Panc1 (cell line): ENCODE measurements at regions not wholly inside any gene's neighbourhood (a gene's known extent, or its start where the extent isn't known, plus 50 kb on each side); places are given as distances from the start of the nearest gene placed in this dataset.

ENCODE experiments used
- ATAC-seq: fragments of 200-7000 bp; cut with Tn5 transposase; 2 replicates; pipeline ENCODE4 v1.9.1; 2020; ENCODE audit warnings: mild to moderate bottlenecking, moderate library complexity
- BruUV-seq: library from RNA; stranded (reverse); fragments of 400-500 nt; replicated peaks from 2 replicates; lab custom pipeline; 2021; lab: Mats Ljungman, UMichigan
- CTCF ChIA-PET: fragments of 300-600 bp; sonication (Branson Sonifier 250); formaldehyde crosslinking; loops from one replicate; lab custom pipeline; 2022; ENCODE audit warnings: antibody characterized with exemption; lab: Charles Lee
- POLR2A ChIA-PET: fragments of 300-600 bp; sonication (Branson Sonifier 250); formaldehyde crosslinking; loops from one replicate; lab custom pipeline; 2022; ENCODE audit warnings: antibody characterized with exemption; lab: Charles Lee
- DNase-seq: peaks from one replicate; pipeline ENCODE4 v3.0.0-alpha.2; 2010; ENCODE audit warnings: low read depth, low spot score
- H3K27ac ChIP-seq: 2 replicates; pipeline ENCODE4 v1.5.1; 2011; ENCODE audit warnings: mild to moderate bottlenecking, low read length, inconsistent platforms
- H3K27me3 ChIP-seq: fragments of 200-500 bp; sonication (Bioruptor generic); 2 replicates; pipeline ENCODE4 v1.6.0; 2014; ENCODE audit warnings: low read length, inconsistent platforms; ENCODE audit not compliant: control insufficient read depth, insufficient read depth
- H3K36me3 ChIP-seq: fragments of 200-500 bp; sonication (Bioruptor generic); 2 replicates; pipeline ENCODE4 v1.5.1; 2014; ENCODE audit warnings: inconsistent platforms, mild to moderate bottlenecking, low read length, moderate library complexity; ENCODE audit not compliant: control insufficient read depth, insufficient read depth
- H3K4me1 ChIP-seq: 2 replicates; pipeline ENCODE4 v1.5.1; 2011; ENCODE audit warnings: inconsistent platforms, mild to moderate bottlenecking, low read length, moderate library complexity; ENCODE audit not compliant: control insufficient read depth, insufficient read depth
- H3K4me3 ChIP-seq, 2 experiments: 2 replicates each; pipeline ENCODE4 v1.5.1; 2011 to 2012; ENCODE audit warnings: low read depth in 2 of 2, low read length in 2 of 2, mild to moderate bottlenecking in 2 of 2, inconsistent platforms in 1 of 2, moderate library complexity in 1 of 2
- H3K9me3 ChIP-seq: fragments of 200-500 bp; sonication (Bioruptor generic); 2 replicates; pipeline ENCODE4 v1.5.1; 2014; ENCODE audit warnings: low read depth, mild to moderate bottlenecking, inconsistent platforms, low read length, moderate library complexity; ENCODE audit not compliant: control insufficient read depth, insufficient read depth
- CTCF ChIP-seq: fragments of 450-650 bp; IDR thresholded peaks from 2 replicates; pipeline ENCODE4 v1.5.1; 2017; ENCODE audit warnings: mild to moderate bottlenecking
- POLR2AphosphoS5 ChIP-seq: IDR thresholded peaks from 2 replicates; pipeline ENCODE4 v1.6.1; 2012; ENCODE audit warnings: mild to moderate bottlenecking, low read depth, low read length, moderate library complexity
- REST ChIP-seq, 2 experiments: IDR thresholded peaks; 2 replicates each; pipeline ENCODE4 v1.6.1; 2011 to 2012; ENCODE audit warnings: low read depth in 2 of 2, control low read depth in 1 of 2, low read length in 1 of 2, mild to moderate bottlenecking in 1 of 2, moderate library complexity in 1 of 2; ENCODE audit not compliant: insufficient read depth in 1 of 2
- SIN3A ChIP-seq: IDR thresholded peaks from 2 replicates; pipeline ENCODE4 v1.6.1; 2012; ENCODE audit warnings: low read depth, mild to moderate bottlenecking, low read length, moderate library complexity, borderline replicate concordance; ENCODE audit not compliant: insufficient read depth
- TCF7L2 ChIP-seq: IDR thresholded peaks from 2 replicates; pipeline ENCODE4 v1.6.1; 2011; ENCODE audit warnings: mild to moderate bottlenecking, low read depth, low read length, inconsistent platforms
- in situ Hi-C: cut with HindIII; loops from 2 replicates; pipeline ENCODE4 v1.10.0; 2016; ENCODE audit warnings: low sequenced_read_pairs, low pct_unique_long_range_greater_than_20kb
- intact Hi-C: fragments of 100-400 bp; cut with micrococcal nuclease; formaldehyde crosslinking; loops from one replicate; pipeline ENCODE4 v1.10.0; 2022; ENCODE audit not compliant: unreplicated experiment

GRCh38 chr17:5707482-5707881 is 123.2 kb upstream of the NLRP1 start:
- DNase-seq (no peak), ATAC-seq (no peak)
- CTCF ChIA-PET = no interaction called here
- H3K9me3 ChIP-seq = no peaks in the 10 kb centered on the region
- intact Hi-C loops (loop anchor here (5.0 kb wide), 1 partner anchor 120 kb away; no protein-coding TSS in a partner anchor), in situ Hi-C loops (no loop called here)
- no peak overlapping the region for H3K4me3 ChIP-seq
- no TSS peak for BruUV-seq
- TF ChIP-seq SIN3A (no peak), REST (IDR thresholded peaks at IDR 0.05; ENCODE audit: insufficient read depth in 1 of 2, low read depth in 2 of 2, low read length in 1 of 2) (no peak), POLR2AphosphoS5 (no peak), TCF7L2 (no peak), CTCF (no peak)
- no peaks in the 10 kb centered on the region for H3K4me1 ChIP-seq
- H3K27ac ChIP-seq = no peak overlapping the region
- POLR2A ChIA-PET = no interaction called here
- no peaks in the 10 kb centered on the region for H3K27me3 ChIP-seq
- H3K36me3 ChIP-seq = no peaks in the 10 kb centered on the region

GRCh38 chr17:5708344-5708743 is 124.0 kb upstream of the NLRP1 start:
- intact Hi-C loops = loop anchor here (5.0 kb wide), 1 partner anchor 121 kb away; no protein-coding TSS in a partner anchor
- CTCF ChIA-PET = no interaction called here

More at GRCh38 chr17:5708344-5708743, 124.0 kb upstream of the NLRP1 start:
- ATAC-seq = no peak
- no peak overlapping the region for H3K4me3 ChIP-seq
- no peaks in the 10 kb centered on the region for H3K9me3 ChIP-seq
- BruUV-seq = no TSS peak
- H3K27me3 ChIP-seq = no peaks in the 10 kb centered on the region
- in situ Hi-C loops = no loop called here
- H3K36me3 ChIP-seq = no peaks in the 10 kb centered on the region
- no peak overlapping the region for H3K27ac ChIP-seq
- TF ChIP-seq CTCF = no peak
- TF ChIP-seq POLR2AphosphoS5 = no peak
- no peak for TF ChIP-seq REST (IDR thresholded peaks at IDR 0.05; ENCODE audit: insufficient read depth in 1 of 2, low read depth in 2 of 2, low read length in 1 of 2)
- TF ChIP-seq TCF7L2 = no peak
- TF ChIP-seq SIN3A = no peak
- H3K4me1 ChIP-seq = no peaks in the 10 kb centered on the region
- no peak for DNase-seq
- POLR2A ChIA-PET = no interaction called here
